Transverse colon (tissue), 3 donors: ENCODE measurements at regions not wholly inside any gene's neighbourhood (a gene's known extent, or its start where the extent isn't known, plus 50 kb on each side); places are given as distances from the start of the nearest gene placed in this dataset.

Experiments used
- EP300 ChIP-seq: sonication (generic); formaldehyde crosslinking; IDR thresholded peaks from one replicate; pipeline ENCODE4 v1.6.1; 2017; ENCODE audit warnings: antibody characterized with exemption, low read depth
- TF ChIP-seq, protein P1 (sequence below), 5 experiments: fragments of 200-600 bp in 3 of 5; fragments of 450-650 bp in 2 of 5; sonication (generic) in 3 of 5; IDR thresholded peaks; 1 replicate in 2 of 5; 2 replicates in 3 of 5; pipeline ENCODE4 v1.5.1; 2016 to 2017; ENCODE audit warnings: antibody characterized with exemption in 5 of 5, inconsistent platforms in 3 of 5, mild to moderate bottlenecking in 2 of 5, moderate library complexity in 1 of 5

- TF ChIP-seq, protein P1, sequence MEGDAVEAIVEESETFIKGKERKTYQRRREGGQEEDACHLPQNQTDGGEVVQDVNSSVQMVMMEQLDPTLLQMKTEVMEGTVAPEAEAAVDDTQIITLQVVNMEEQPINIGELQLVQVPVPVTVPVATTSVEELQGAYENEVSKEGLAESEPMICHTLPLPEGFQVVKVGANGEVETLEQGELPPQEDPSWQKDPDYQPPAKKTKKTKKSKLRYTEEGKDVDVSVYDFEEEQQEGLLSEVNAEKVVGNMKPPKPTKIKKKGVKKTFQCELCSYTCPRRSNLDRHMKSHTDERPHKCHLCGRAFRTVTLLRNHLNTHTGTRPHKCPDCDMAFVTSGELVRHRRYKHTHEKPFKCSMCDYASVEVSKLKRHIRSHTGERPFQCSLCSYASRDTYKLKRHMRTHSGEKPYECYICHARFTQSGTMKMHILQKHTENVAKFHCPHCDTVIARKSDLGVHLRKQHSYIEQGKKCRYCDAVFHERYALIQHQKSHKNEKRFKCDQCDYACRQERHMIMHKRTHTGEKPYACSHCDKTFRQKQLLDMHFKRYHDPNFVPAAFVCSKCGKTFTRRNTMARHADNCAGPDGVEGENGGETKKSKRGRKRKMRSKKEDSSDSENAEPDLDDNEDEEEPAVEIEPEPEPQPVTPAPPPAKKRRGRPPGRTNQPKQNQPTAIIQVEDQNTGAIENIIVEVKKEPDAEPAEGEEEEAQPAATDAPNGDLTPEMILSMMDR (IDR thresholded peaks at IDR 0.05), result no peak
- no peak for TF ChIP-seq EP300
Observed at GRCh38 chr6:54993294-54993693, 146.7 kb downstream of the FAM83B start.
